GM18951 (cell line): ENCODE measurements at regions not wholly inside any gene's neighbourhood (a gene's known extent, or its start where the extent isn't known, plus 50 kb on each side); places are given as distances from the start of the nearest gene placed in this dataset.

ENCODE experiments used
- POLR2A ChIP-seq: IDR thresholded peaks from 4 replicates; pipeline ENCODE4 v1.6.1; 2011; ENCODE audit warnings: mild to moderate bottlenecking; ENCODE audit not compliant: insufficient read length, insufficient read depth; ENCODE audit errors: extremely low read depth
- in situ Hi-C: fragments of 300-500 bp; cut with MboI; formaldehyde crosslinking; loops from one replicate; pipeline ENCODE4 v1.12.0; 2022; ENCODE audit warnings: low sequenced_read_pairs, mixed read lengths, inconsistent platforms; ENCODE audit not compliant: unreplicated experiment

DNA sequence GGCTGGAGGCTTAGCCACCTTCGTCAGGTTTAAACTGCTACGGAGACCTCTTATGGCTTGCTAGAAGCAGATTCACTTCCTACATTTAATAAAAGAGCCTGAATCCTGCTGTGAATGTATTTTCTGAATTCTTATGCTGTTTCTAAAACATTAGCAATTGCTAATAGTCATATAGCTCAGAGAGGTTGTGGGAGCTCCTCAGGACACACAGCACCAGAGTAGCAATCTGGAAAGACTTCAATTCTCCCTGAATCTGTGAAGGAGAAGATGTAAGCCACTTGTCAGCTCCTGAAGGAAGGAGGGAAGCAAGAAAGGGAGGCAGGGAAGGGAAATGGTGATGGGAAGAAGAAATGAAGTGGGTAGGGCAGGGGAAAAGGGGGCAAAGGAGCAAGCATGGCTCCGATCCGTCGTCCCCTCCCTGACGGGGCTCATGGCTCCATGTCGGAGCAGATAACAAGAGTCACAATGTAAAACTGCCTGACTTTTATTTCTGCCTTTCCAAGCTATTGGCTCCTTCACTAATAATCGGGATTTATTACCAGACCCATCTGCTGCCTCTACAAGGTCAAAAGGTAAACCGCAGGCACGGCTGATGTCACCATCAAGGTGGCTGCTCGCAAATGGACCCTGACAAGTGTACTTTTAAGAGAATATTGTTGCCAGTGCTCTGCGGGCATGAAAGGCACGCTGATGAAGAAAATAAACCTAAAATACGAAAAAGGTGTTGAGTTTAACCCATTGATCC, 656.0 kb upstream of the SALL3 start:
- no peak for TF ChIP-seq POLR2A
- in situ Hi-C loops: no loop called here

DNA sequence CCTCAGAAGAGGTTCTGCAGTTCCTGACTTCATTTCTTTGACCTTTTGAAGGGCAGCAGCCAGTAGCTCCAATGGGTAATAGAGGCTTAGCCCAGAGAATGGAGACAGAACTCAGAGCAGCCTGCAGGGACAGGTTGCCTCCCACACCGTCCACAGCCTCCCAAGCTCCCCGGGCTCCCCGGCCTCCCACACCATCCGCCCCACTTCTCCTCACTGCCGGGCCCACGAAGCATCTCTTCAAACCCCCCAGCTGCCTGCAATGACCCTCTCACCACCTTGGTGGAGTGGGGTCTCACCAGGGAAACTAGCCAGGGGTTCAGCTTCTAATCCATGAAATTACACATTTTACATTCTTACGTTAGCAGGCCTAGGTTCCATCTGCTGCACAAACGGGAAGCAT, 652.0 kb upstream of the SALL3 start:
- no peak for TF ChIP-seq POLR2A
- in situ Hi-C loops: no loop called here

DNA sequence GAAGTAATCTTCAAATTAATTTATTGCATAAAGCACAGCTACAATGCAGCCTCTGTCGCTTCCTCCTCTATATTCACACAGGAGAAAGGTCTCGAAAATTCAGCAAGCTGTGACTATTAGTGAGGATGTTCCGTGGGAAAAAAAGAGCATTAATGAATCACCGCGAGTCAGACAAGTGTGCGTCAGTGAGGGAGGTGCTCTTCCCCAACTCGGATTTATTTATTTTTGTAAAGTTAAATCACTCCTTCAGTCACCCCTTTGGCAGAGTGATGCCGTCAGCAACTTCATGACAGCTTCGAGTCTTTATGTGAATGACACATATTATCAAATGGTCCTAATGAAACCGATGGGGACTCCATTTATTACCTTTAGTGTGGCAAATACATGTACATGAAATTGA, 648.9 kb upstream of the SALL3 start:
- in situ Hi-C loops: no loop called here

DNA sequence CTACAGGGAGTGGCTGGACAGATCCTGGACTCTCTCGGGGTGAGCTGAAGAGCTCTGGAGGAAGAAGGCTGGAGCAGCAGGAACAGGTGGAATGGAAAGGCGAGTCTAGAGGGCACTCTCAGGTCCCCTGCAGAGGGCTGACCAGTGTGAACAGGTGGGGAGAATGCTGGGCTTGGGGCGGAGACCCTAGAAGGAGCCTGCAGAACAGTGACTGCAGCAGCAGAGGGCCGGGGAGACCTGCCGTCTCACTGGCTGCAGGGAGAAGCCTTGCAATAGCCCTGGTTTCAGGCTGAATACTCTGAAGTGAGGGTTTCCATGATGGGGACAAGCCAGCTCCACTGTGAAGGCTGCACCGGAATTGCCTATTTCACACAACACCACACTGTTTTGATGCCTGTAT, 626.7 kb upstream of the SALL3 start:
- in situ Hi-C loops: no loop called here

More for the DNA sequence above, 648.9 kb upstream of the SALL3 start:
- TF ChIP-seq POLR2A: no peak

GRCh38 chr18:78362198-78362597, 617.4 kb upstream of the SALL3 start:
- no peak for TF ChIP-seq POLR2A
- in situ Hi-C loops: no loop called here

More for the DNA sequence above, 626.7 kb upstream of the SALL3 start:
- no peak for TF ChIP-seq POLR2A

DNA sequence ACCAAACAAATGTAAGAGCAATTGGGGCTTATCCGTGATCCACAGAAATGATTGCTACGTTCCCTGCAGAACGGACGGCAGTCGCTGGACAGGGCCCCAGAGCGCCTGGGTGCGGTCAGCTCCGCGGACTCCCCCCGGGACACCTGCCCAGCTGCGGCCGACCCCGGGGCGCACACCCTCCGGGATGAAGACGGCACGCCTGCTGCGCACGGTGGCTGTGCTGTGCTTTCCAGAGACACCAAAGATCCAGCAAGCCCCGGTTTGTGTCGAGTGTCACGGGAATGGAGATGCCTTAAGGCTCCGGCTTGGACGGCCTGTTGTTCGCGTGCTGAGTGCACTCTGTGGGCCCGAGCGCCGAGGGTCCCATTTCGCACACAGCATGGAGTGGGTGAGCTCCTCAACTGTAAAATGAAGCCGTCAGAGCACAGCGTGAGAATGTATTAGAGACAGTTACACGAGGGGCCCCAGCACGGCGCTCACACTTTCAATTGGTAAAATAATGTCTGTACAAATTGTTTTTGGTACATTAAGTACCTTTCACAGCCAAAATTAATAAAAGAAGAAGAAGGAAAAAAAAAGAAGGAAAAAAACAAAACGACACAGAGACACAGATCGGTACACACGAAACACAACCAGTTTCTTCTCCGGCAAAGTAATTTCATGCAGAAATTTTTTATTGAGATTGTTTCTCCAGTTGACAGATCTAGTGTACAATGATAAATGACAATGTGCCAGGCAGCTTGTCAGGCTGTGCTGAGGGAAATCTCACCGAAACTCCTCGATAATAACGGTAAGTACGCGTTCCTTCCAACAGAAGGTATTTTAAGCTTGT, 615.8 kb upstream of the SALL3 start:
- no peak for TF ChIP-seq POLR2A
- in situ Hi-C loops: no loop called here

GRCh38 chr18:78364388-78364960, 615.1 kb upstream of the SALL3 start:
- no peak for TF ChIP-seq POLR2A
- in situ Hi-C loops: no loop called here

DNA sequence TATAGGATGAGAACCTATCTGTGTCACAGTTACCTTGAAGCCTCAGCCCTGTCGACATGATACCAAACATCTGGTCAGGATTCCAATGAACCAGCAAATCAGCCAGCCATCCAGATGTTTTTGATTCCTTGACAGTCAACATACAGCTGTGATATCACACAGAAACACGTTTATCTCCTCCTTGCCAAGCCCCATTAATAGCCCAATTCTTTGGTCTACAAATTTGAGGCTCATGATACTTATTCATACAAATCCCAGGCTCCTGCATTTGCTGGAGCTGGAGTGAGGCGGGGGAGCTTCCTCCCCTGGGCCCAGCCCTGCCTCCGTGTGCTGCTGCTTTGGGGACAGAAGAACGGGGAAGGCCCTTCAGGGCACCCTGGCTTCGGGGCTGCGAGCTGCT, 611.6 kb upstream of the SALL3 start:
- in situ Hi-C loops: no loop called here

GRCh38 chr18:78368726-78369125, 610.9 kb upstream of the SALL3 start:
- in situ Hi-C loops: no loop called here
- TF ChIP-seq POLR2A: no peak

More for the DNA sequence above, 611.6 kb upstream of the SALL3 start:
- no peak for TF ChIP-seq POLR2A

- in situ Hi-C loops: no loop called here
- TF ChIP-seq POLR2A: no peak
These were observed 603.6 kb upstream of the SALL3 start for GRCh38 chr18:78376046-78376445.

GRCh38 chr18:78378403-78378802, 601.2 kb upstream of the SALL3 start:
- in situ Hi-C loops: no loop called here

GRCh38 chr18:78378983-78379382, 600.6 kb upstream of the SALL3 start:
- no peak for TF ChIP-seq POLR2A
- in situ Hi-C loops: no loop called here

More at GRCh38 chr18:78378403-78378802, 601.2 kb upstream of the SALL3 start:
- TF ChIP-seq POLR2A: no peak

- in situ Hi-C loops: no loop called here
- no peak for TF ChIP-seq POLR2A
These were observed 589.2 kb upstream of the SALL3 start for GRCh38 chr18:78390348-78390951.
